IMR-90 (cell line): ENCODE measurements at regions not wholly inside any gene's neighbourhood (a gene's known extent, or its start where the extent isn't known, plus 50 kb on each side); places are given as distances from the start of the nearest gene placed in this dataset.

Experiments used
- CEBPB ChIP-seq: IDR thresholded peaks from 2 replicates; pipeline ENCODE4 v1.6.1; 2012; ENCODE audit warnings: low read depth, low read length, improper control_type of control experiment
- CHD1 ChIP-seq: IDR thresholded peaks from 2 replicates; pipeline ENCODE4 v1.6.1; 2012; ENCODE audit warnings: low read depth, low read length, improper control_type of control experiment
- CTCF ChIP-seq: conservative IDR thresholded peaks from 2 replicates; pipeline ENCODE4 v1.5.1; 2012; ENCODE audit warnings: mild to moderate bottlenecking, low read depth, low read length, improper control_type of control experiment
- ELK1 ChIP-seq: fragments of 150-350 bp; IDR thresholded peaks from 2 replicates; pipeline ENCODE4 v1.6.1; 2016; ENCODE audit warnings: low read depth, mild to moderate bottlenecking, low read length, moderate library complexity, borderline replicate concordance
- MAFK ChIP-seq: IDR thresholded peaks from 2 replicates; pipeline ENCODE4 v1.6.1; 2012; ENCODE audit warnings: low read depth, low read length, improper control_type of control experiment
- MAZ ChIP-seq: IDR thresholded peaks from 2 replicates; pipeline ENCODE4 v1.6.1; 2012; ENCODE audit warnings: low read depth, mild to moderate bottlenecking, low read length, improper control_type of control experiment, moderate library complexity, borderline replicate concordance
- POLR2A ChIP-seq: IDR thresholded peaks from 2 replicates; pipeline ENCODE4 v1.6.1; 2012; ENCODE audit warnings: mild to moderate bottlenecking, low read depth, low read length
- RAD21 ChIP-seq: IDR thresholded peaks from 2 replicates; pipeline ENCODE4 v1.6.1; 2012; ENCODE audit warnings: low read length, improper control_type of control experiment
- RFX5 ChIP-seq: IDR thresholded peaks from 2 replicates; pipeline ENCODE4 v1.8.0; 2012; ENCODE audit warnings: low read depth, mild to moderate bottlenecking, low read length, moderate library complexity
- SMC3 ChIP-seq: fragments of 150-350 bp; IDR thresholded peaks from 2 replicates; pipeline ENCODE4 v1.6.1; 2016; ENCODE audit warnings: low read depth, mild to moderate bottlenecking, antibody characterized with exemption, low read length, moderate library complexity
- USF2 ChIP-seq: fragments of 150-350 bp; IDR thresholded peaks from 2 replicates; pipeline ENCODE4 v1.6.1; 2017; ENCODE audit warnings: mild to moderate bottlenecking, antibody characterized with exemption, low read length, low read depth

- TF ChIP-seq POLR2A (no peak), CTCF (no peak), RFX5 (no peak), RAD21 (no peak), SMC3 (no peak), USF2 (no peak), CEBPB (0 out of 2 replicates have a peak, but pooled peaks have one; percentile 46), MAFK (no peak), ELK1 (no peak), CHD1 (no peak), MAZ (no peak)
Observed at GRCh38 chr4:121255986-121256750, 92.0 kb upstream of the TNIP3 start.
